GM19468 (cell line): ENCODE measurements at regions not wholly inside any gene's neighbourhood (a gene's known extent, or its start where the extent isn't known, plus 50 kb on each side); places are given as distances from the start of the nearest gene placed in this dataset.
"Not testable (repeated sequence)": the region's sequence is repeated elsewhere in the genome, so short reads cannot be mapped to it uniquely, and the experiment has no call there.

Experiments
- ATAC-seq: cut with Tn5 transposase; IDR thresholded peaks from one replicate; pipeline ENCODE4 v1.9.1; 2021; ENCODE audit warnings: mild to moderate bottlenecking, moderate library complexity, moderate number of reproducible peaks; ENCODE audit not compliant: unreplicated experiment; ENCODE audit errors: extremely low read depth

DNA sequence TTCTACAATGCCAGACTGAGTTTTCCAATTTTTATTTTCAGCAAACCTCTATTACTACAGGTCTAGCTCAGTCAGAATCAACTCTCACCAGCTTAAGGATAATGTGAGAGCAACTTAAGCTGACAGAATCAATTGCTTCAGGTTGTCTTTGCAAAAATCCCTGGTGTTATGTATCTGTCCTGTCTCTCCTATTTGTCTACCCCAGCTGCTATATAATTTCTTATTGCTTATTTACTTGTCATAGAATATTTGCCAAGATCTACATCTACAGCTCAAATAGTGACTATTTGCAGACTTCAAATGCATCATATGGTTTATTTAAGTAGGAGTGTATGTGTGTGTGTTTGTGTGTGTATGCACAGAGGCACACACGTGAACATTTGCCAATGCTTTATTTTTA, 54.1 kb downstream of the FOXG1 start:
- no peak for ATAC-seq

DNA sequence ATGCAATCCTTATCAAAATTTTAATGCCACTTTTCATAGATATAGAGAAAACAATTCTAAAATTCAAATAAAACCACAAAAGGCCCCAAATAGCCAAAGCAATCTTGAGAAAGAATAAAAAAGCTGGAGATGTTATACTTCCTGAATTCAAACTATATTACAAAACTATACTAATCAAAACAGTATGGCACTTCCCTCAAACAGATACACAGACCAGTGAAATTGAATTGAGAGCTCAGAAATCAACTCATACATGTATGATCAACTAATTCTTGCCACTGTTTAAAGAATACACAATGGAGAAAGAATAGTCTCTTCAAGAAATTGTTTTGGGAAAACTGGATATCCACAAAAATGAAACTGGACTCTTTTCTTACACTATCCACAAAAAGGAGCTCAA, 55.4 kb downstream of the FOXG1 start:
- ATAC-seq: no peak

DNA sequence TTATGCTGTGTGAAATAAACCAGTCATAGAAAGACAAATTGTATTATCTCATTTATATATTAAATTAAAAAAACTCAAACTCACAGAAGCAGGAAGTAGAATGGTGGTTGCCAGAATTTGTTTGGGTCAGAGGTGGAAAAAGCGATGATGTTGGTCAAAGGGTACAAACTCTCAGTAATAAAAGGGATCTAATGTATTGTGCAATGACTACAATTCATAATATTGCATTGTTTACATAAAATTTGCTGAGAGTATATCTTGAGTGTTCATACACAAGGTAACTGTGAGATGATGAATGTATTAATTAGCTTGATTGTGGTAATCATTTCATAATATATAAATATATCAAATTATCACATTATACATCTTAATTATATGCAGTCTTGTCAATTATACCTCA, 56.7 kb downstream of the FOXG1 start:
- no peak for ATAC-seq

DNA sequence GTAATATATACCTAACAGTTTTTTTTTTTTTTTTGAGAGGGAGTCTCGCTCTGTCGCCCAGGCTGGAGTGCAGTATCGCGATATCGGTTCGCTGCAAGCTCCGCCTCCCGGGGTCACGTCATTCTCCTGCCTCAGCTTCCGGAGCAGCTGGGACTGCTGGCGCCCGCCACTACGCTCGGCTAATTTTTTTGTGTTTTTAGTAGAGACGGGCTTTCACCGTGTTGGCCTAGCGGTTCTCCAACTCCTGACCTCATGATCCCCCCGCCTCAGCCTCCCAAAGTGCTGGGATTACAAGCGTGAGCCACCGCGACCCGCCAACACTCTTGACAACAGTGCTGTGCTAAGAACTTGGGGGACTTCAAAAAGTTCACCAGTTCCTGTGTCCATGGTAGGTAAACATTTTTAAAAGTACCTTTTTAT, 63.5 kb downstream of the FOXG1 start:
- ATAC-seq: no peak

DNA sequence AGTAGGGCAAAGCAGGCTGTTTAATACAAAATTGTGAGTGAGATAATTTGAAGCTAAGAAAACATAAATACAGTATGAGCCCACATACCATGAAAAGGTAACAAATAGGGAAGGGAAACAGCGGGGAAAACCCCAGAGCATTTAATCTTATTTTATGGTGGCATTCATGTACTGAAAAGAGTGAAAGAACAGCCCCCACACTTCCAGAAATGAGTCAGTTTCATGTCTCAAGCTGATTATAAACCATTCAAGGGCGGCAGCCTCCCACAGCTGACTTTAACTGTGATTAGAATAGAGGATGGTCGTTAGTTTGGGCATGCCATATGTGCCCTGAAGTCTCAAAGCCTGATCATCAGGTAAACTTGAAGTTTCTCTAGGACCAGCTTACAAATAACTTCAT, 64.5 kb downstream of the FOXG1 start:
- ATAC-seq: peak; percentile 97

DNA sequence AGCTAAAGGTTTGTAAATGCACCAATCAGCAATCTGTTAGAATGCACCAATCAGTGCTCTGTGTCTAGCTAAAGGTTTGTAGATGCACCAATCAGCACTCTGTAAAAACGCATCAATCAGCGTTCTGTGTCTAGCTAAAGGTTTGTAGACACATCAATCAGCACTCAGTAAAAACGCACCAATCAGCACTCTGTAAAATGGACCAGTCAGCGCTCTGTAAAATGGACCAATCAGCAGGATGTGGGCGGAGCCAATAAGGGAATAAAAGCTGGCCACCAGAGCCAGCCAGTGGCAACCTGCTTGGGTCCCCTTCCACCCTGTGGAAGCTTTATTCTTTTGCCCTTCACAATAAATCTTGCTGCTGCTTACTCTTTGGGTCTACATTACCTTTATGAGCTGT, 76.0 kb downstream of the FOXG1 start:
- not testable (repeated sequence) for ATAC-seq

DNA sequence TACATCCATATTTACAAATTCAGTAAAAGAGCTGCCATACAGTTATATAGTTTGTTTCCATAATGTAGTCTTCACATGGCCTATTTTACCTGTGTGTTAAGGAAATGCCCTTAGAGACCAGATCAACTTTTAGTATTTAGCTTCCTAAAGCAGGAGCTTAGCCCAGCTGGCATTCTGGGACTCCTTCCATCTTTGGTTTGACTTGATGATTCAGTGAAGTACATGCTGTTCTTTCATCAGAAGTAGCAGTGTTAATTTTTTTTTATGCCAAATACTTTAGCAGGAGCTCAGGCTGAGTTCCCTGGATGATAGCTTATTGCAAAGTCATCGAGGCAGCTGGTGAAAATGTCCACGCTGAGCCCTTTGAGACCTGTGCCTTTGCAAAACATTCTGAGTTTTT, 101.0 kb downstream of the FOXG1 start:
- no peak for ATAC-seq

DNA sequence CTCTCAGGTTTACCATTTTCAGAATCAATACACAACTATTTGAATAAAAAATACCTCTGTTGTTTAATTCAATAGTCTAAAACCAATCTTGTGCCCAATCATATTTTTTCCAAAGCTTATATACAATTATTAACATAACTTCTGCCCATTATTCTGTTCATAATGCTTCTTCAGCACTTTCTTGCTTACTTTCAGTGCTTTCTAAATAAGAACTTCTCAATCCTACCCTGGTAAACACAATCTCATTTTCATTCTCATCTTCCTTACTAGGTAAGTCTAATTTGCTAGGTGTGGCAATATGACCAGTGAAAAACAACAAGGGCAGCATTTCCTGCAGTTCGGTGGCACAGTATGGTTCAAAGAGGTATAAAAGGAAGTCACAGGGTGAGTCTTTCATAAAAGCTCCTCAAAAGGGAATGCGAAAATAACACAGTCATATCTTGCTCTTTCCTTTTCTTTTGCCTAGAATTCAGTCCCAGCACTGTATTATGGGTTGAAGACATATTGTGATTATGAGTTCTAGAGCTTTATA, 103.5 kb downstream of the FOXG1 start:
- ATAC-seq: peak; percentile 49

DNA sequence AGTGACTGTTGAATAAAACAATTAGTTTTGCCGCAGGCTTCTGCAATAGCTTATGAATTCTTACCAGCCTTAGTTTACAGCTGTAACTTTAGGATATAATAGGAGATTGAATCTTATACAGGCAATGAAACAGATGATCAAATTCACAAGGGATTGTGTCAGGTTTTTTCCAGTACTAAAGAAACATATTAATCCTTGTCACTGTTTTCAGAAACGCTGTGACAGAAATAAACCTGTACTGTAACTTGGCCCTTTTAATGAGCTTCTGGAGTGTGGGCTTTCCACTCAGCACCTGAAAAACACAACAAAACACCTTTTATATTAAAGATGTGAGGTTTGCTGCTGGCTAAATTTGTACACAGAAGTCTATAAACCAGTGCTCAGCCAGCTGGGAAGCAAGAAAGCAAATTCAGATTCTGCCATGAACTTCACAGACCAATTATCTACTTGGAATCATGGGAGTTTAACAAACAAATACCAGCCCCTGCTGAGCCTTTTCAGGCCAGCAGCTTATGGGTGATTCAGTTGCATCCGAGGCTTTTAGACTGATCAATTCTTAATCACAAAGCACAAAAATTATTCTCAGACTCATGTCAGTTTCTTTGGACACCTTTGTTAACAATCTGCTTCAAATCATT, 109.5 kb downstream of the FOXG1 start:
- ATAC-seq: no peak

DNA sequence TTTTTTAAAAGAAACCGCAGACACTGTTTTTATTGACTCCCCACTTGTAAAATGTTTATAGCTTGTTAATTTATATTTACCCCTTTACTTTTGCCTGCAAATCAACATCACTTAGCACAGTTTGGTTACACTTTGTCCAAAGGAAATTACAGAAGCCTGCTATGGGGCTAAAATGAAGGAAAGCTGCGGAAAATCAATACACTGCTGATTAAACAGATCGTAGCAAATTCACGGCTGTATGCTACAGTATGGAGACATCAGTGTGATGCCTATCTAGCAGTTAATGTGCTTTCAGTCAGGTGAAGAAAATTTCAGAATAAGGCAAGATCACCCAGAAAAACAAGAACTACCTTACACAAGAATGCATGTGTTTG, 110.0 kb downstream of the FOXG1 start:
- ATAC-seq: no peak

DNA sequence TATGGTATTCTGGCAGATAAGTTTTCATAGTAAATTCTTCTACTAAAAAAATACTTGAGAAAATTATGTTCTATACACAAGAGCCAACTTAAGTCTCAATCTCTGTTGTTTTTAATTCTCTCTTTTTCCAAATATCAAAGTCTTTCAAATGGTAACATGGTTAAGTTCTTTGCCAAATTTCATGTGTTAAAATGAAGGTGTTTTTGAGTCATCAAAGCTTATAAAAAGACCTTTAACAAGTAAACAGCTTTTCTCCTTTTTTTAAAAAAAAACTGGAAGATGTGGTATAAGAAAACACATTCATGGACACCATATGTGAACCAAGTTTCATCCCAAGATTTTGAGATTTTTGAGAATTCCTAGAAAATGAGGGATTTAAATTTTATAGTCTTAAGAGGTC, 111.3 kb downstream of the FOXG1 start:
- ATAC-seq: no peak

DNA sequence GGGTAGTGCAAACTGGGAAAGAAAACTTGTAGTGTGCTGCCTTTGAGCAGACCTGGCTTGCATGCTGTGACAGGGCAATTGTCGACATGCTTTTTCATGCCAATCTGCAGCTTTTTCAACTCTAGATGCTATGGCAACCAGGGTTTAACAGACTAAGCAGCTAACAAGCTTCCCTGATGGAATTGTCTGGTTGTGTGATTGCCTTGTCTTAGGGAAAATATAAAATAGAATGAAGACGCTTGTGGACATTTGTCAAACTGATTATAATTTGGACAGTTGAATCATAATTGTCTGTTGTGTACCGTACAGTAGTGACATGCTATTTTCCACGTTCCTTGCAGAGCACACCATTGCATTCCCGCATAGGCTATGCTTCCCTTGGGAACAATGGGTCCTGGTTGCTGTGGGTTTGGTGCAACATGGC, 113.0 kb downstream of the FOXG1 start:
- no peak for ATAC-seq

DNA sequence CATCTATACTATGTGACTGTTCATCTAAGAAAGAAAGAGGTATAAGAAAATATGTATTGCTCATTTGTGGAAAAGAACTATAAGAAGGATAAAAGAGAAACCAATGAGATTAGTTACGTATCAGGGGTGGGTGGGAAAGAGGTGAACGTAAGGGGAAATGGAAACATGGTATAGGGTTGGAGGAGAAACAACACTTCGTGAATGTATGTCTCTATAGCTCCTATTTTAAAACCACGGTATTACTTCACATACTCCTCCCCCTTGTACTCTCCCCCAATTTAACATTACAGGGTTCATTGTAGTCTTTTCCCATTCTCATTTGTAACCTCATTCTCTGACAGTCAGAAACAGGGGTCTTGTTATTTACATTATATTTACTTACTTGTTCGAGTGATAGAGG, 120.4 kb downstream of the FOXG1 start:
- no peak for ATAC-seq

DNA sequence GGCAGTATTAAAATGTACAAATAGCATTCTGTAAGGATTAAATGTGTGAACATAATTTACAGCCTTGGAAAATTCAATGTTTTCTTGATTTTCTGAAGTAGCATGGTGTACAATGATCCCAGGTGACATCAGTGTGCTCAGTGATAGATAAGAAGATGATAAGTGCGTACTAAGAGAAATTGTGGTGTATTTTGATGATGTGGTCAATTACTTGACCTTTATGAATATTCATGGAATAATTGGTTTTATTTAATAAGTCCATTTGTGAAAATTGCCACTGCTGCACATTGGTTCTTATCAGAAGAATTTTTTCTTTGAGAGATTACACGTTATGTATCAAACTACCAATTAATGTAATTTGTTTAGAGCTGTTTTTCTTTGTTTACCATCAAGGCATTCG, 128.8 kb downstream of the FOXG1 start:
- ATAC-seq: no peak

DNA sequence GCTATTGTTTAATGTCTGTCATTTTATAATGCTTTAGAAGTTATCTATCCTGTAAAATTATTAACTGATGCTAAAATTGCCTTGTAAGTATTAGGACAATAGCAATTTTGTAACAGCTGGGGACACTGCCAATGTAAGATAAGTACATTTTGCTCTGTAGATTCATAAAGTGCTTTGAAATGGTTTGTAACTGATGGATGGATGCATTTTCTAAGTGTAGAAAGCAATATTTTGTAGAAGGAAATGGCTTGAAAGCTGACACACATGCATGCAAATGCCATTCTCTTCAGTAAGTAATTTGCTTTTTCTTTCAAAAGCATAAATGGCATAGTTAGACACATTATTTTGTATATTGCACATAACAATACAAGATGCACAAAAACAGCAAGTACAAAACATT, 129.8 kb downstream of the FOXG1 start:
- no peak for ATAC-seq

DNA sequence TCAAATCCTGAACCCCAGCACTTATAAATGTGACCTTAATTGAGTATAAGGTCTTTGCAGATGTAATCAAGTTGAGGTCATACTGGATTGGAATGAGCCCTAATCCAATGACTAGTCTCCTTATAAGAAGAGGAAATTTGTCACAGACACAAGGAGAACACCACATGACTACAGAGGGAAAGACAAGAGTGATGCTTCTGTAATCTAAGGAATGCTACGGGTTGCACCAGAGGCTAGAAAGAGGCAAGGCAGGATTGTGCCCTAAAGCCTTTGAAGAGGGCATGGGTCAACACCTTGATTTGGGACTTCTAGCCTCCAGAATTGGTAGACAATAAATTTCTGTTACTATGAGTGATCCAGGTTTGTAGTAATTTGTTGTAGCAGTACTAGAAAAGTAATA, 135.0 kb downstream of the FOXG1 start:
- no peak for ATAC-seq

DNA sequence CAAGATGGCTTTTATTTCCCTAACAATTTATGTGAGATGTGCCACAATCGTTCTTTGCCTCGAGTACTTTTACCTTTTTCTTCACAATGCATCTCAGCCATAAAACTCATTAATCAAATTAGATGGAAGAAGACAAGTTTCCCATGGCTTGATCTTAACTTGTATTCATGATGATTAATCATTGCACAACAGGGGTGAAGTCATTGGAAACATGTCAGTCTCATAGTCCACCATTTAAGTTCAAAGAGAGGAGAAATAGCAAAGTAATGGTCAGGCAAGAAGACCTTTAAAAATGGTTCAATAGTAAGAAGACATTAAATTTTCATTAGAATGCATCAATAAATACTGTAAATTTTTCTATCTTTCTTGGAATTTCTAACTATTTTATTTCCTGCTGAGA, 136.3 kb downstream of the FOXG1 start:
- ATAC-seq: no peak

DNA sequence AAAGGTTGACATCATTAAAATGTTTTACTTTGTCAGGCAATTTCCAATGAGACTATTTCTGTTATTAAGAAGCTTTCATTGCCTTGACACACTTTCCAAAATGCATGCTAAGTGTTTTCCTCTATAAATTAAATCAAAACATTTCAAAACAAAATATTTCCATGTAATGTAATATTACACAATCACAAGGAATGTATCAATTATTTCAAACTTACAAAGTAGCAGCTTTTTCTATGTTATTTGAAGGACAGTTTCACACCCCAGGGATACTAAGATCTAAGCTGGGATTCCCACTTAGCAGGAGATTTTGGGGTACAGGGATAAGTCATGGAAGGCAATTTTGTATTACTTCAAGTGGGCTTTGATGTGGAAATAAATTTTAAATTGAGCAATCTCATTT, 144.9 kb downstream of the FOXG1 start:
- ATAC-seq: no peak

DNA sequence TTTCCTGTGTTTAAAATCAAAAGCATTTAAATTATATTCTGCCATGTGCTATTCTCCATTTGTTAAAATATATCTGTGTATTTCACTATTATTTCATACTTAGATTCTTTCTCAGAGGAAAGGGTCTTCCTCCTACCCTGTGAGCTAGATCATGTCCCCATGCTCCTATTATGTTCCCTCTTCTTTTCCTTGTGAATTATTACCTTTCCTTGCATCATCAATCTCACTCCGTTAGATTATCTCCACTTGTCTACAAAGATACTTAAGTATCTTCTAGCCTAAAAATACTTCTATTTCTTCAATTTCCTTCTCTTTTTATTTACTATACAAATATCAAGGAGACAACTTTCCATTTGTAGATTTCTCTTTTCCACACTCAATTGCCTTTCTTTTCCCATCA, 146.5 kb downstream of the FOXG1 start:
- ATAC-seq: no peak

DNA sequence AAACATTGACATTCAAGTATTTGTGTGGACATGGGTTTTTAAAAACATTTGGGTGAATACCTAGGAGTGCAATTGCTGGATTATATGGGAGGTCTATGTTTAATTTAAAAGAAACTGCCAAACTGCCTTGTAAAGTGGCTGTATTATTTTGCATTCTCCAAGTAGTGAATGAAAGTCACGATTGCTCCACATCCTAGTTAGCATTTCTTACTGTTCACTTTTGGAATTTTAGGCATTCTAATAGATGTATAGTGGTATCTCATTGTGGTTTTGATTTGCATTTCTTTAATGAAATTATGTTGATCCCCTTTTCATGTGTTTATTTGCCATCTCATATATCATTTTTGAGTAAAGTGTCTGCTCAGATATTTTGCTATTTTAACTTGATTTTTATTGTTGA, 159.5 kb downstream of the FOXG1 start:
- ATAC-seq: no peak

DNA sequence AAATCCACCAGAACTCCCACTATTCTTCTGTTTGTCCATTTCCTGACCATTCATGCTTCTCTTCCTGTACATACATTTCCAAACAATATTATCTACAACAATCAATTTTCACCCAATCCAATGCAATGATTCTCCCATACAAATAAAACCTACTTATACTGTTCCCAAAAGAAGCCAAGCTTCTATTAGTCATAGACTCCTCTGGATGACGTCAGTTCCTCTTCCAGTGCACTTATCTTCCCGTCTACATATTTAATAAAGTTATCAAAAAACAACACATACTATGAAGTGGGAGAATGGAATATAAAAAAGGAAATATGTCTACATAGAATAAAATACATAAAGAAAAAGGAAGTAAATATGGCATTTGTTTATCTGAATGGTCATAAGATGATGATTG, 165.4 kb downstream of the FOXG1 start:
- no peak for ATAC-seq

DNA sequence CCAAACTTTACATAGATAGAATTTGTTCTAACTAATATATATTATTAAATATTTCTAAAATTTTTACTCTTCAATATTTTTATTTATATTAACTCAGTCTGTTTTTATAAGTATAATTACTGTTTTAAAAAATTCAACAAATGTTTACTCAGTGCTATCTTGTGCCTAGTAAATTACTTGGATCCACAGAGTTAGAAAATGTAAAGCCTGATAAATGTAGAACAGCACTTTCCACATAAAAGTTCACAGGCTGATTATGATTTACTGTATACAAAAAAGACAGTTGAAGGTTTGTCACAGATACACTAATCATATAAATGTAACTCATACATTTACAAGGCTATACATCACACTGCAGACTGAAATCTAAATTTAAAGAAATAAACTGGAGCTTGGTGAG, 170.0 kb downstream of the FOXG1 start:
- no peak for ATAC-seq

DNA sequence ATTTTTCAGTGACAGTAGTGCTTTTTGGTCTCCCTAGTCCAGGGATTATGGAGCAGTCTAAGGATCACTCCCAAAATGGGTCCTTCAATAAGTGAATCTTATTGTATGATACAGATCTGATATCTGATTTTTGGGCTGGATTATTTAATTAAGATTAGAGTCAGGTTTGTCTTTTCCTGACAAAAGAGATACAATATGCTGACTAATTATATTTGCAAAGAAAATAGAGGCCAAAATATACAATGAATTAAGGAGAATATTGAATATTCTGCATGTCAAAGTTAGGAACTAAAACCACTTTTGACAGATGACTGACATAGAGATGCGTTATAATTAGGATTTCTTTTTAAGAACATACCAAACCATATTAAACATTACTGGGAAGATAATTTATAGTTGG, 175.2 kb downstream of the FOXG1 start:
- ATAC-seq: no peak
